CD4-positive, alpha-beta T cell (primary cell): ENCODE measurements at regions not wholly inside any gene's neighbourhood (a gene's known extent, or its start where the extent isn't known, plus 50 kb on each side); places are given as distances from the start of the nearest gene placed in this dataset.

Experiments used
- ATAC-seq: fragments of 200-7000 bp; cut with Tn5 transposase; one replicate; pipeline ENCODE4 v1.10.0; 2022; ENCODE audit warnings: mild to moderate bottlenecking; ENCODE audit not compliant: poor library complexity
- CTCF ChIA-PET: fragments of 350-600 bp; sonication (Branson Sonifier 250); formaldehyde crosslinking; loops from one replicate; lab custom pipeline; 2021; ENCODE audit warnings: antibody characterized with exemption, inconsistent platforms; lab: Charles Lee
- POLR2A ChIA-PET: fragments of 350-600 bp; sonication (Branson Sonifier 250); formaldehyde crosslinking; loops from one replicate; lab custom pipeline; 2021; ENCODE audit warnings: antibody characterized with exemption, inconsistent platforms; lab: Charles Lee
- DNase-seq, 14 experiments: peaks; one replicate each; pipeline ENCODE4 v3.0.0-alpha.2; 2013 to 2020; ENCODE audit warnings: mixed read lengths in 2 of 14
- H3K27ac ChIP-seq, 2 donors: one replicate each; pipeline versions ENCODE4 v1.5.1 to v1.7.0; 2013; ENCODE audit warnings: low read length in 2 of 2, low read depth in 1 of 2, mild to moderate bottlenecking in 1 of 2
- H3K27me3 ChIP-seq, 2 experiments: 1 replicate in 1 of 2; 2 replicates in 1 of 2; pipeline versions ENCODE4 v1.6.1 to v1.7.0; 2013; ENCODE audit warnings: low read length in 2 of 2, control low read depth in 1 of 2, mild to moderate bottlenecking in 1 of 2, moderate library complexity in 1 of 2; ENCODE audit not compliant: insufficient read depth in 2 of 2, control insufficient read depth in 1 of 2
- H3K36me3 ChIP-seq: one replicate; pipeline ENCODE4 v1.6.1; 2013; ENCODE audit warnings: low read length, control low read depth; ENCODE audit not compliant: insufficient read depth
- H3K4me1 ChIP-seq: one replicate; pipeline ENCODE4 v1.6.1; 2013; ENCODE audit warnings: low read length, control low read depth; ENCODE audit not compliant: insufficient read depth
- H3K4me3 ChIP-seq: one replicate; pipeline ENCODE4 v1.5.1; 2013; ENCODE audit warnings: mild to moderate bottlenecking, low read length, moderate library complexity
- H3K9me3 ChIP-seq, 2 experiments: 1 replicate in 1 of 2; 2 replicates in 1 of 2; pipeline versions ENCODE4 v1.6.1 to v1.7.0; 2013; ENCODE audit warnings: low read length in 2 of 2, mild to moderate bottlenecking in 2 of 2, control low read depth in 1 of 2, moderate library complexity in 1 of 2; ENCODE audit not compliant: control insufficient read depth in 1 of 2, insufficient read depth in 1 of 2
- H3K27ac Mint-ChIP-seq: one replicate; pipeline ENCODE4 v1.8.0; 2020; ENCODE audit warnings: mixed read lengths
- H3K27me3 Mint-ChIP-seq: one replicate; pipeline ENCODE4 v1.8.0; 2021; ENCODE audit warnings: mixed read lengths
- H3K36me3 Mint-ChIP-seq: one replicate; pipeline ENCODE4 v1.8.0; 2021; ENCODE audit warnings: low read depth, mixed read lengths
- H3K4me1 Mint-ChIP-seq: one replicate; pipeline ENCODE4 v1.8.0; 2021; ENCODE audit warnings: low read depth, mixed read lengths
- H3K4me3 Mint-ChIP-seq: one replicate; pipeline ENCODE4 v1.8.0; 2020; ENCODE audit warnings: mild to moderate bottlenecking, mixed read lengths
- H3K9me3 Mint-ChIP-seq: one replicate; pipeline ENCODE4 v1.8.0; 2020; ENCODE audit warnings: mixed read lengths
- intact Hi-C, 2 experiments: fragments of 100-400 bp; cut with DNase I in 1 of 2; cut with micrococcal nuclease in 1 of 2; formaldehyde crosslinking; loops; one replicate each; pipeline versions ENCODE4 v1.15.1 to v1.9.0; 2023 to 2025; cut with DNase I, micrococcal nuclease
- TF ChIP-seq, protein P1 (sequence below): fragments of 200-600 bp; IDR thresholded peaks from one replicate; pipeline ENCODE4 v1.8.0; 2022; ENCODE audit warnings: antibody characterized with exemption, mild to moderate bottlenecking

DNA sequence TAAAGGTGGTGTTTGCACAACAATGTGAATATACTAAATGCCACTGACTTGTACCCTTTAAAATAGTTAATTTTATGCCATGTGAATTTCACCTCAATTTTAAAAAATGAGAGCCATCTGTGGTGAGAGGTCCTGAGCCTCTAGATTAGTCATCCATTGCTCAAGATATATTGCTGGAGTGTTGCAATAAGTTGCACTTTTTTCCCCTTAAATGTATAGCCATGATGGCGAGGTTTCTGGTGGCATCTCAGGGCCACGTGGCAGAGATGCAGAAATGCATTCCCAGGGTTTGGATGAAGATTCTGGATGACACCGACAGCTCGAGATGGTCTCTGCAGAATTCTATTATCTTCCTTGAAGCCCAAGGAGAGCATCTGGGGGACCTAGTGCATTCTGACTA lies 153.7 kb downstream of the AACS start:
- ATAC-seq (no peak), DNase-seq (no peak)
- ChIA-PET POLR2A (no interaction called here), CTCF (no interaction called here)
- Mint-ChIP-seq H3K4me1 (no peaks in the 10 kb centered on the region), H3K27ac (no peak overlapping the region), H3K27me3 (peaks cover 44% of the 10 kb centered on the region), H3K4me3 (no peak overlapping the region), H3K9me3 (no peaks in the 10 kb centered on the region), H3K36me3 (no peaks in the 10 kb centered on the region)
- Histone ChIP-seq H3K36me3 (no peaks in the 10 kb centered on the region), H3K27ac (no peak overlapping the region), H3K4me1 (no peaks in the 10 kb centered on the region), H3K27me3 (peaks cover 8 to 12% of the 10 kb centered on the region in 2 experiments), H3K9me3 (peaks cover 0 to 10% of the 10 kb centered on the region in 2 experiments), H3K4me3 (no peak overlapping the region)
- intact Hi-C loops, result no loop called here
- TF ChIP-seq, protein P1, sequence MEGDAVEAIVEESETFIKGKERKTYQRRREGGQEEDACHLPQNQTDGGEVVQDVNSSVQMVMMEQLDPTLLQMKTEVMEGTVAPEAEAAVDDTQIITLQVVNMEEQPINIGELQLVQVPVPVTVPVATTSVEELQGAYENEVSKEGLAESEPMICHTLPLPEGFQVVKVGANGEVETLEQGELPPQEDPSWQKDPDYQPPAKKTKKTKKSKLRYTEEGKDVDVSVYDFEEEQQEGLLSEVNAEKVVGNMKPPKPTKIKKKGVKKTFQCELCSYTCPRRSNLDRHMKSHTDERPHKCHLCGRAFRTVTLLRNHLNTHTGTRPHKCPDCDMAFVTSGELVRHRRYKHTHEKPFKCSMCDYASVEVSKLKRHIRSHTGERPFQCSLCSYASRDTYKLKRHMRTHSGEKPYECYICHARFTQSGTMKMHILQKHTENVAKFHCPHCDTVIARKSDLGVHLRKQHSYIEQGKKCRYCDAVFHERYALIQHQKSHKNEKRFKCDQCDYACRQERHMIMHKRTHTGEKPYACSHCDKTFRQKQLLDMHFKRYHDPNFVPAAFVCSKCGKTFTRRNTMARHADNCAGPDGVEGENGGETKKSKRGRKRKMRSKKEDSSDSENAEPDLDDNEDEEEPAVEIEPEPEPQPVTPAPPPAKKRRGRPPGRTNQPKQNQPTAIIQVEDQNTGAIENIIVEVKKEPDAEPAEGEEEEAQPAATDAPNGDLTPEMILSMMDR, result no peak

DNA sequence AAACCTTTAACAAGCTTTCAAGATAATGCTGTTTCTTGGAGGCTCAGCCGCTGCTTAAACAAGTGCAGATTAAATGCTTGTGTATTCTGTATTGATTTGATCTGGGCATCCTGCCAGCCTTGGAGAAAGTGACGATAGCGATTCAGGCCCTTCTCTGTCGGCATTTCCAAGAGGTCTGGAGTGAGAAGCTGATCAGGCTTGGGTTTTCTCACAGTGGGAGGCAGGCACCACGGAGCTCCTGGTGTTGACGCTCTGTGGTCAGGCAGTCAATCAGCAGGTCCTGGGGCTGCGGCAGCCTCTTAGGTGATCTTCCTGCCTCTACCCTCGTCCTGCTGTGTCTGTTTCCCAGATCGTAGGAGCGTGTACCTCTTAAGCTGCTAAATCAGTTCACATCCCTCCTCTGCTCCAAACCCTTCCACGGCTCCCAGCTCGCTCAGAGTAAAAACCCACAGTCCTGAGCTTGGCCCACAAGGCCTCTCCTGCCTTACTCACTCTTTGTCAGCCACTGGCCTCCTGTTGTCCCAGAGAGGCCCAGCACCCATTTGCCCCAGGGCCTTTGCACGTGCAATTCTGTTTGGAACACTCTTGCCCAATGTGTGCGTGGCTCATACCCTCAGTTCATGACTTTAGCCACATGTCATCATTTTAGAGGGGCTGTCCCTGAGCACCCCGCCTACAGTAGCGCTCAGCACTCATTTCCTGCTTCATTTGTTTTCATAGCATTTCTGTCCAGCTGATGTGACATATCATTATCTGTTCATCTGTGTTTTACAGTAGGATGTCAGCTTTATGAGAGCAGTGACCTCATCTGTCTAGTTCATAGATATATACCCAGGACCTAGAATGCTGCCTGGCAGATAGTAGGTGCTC lies 155.4 kb downstream of the AACS start:
- Mint-ChIP-seq H3K27ac (no peak overlapping the region), H3K4me3 (no peak overlapping the region), H3K36me3 (no peaks in the 10 kb centered on the region), H3K4me1 (no peaks in the 10 kb centered on the region), H3K9me3 (no peaks in the 10 kb centered on the region), H3K27me3 (peaks cover 51% of the 10 kb centered on the region)
- peaks cover 0 to 10% of the 10 kb centered on the region in 2 experiments for H3K9me3 ChIP-seq
- POLR2A ChIA-PET, result no interaction called here
- no peak overlapping the region for H3K27ac ChIP-seq
- no peaks in the 10 kb centered on the region for H3K4me1 ChIP-seq
- H3K27me3 ChIP-seq, result peaks cover 8 to 12% of the 10 kb centered on the region in 2 experiments
- intact Hi-C loops, result no loop called here
- DNase-seq, result no peak
- TF ChIP-seq, protein P1, result no peak
- H3K36me3 ChIP-seq, result no peaks in the 10 kb centered on the region
- H3K4me3 ChIP-seq, result no peak overlapping the region
- CTCF ChIA-PET, result no interaction called here
- no peak for ATAC-seq

DNA sequence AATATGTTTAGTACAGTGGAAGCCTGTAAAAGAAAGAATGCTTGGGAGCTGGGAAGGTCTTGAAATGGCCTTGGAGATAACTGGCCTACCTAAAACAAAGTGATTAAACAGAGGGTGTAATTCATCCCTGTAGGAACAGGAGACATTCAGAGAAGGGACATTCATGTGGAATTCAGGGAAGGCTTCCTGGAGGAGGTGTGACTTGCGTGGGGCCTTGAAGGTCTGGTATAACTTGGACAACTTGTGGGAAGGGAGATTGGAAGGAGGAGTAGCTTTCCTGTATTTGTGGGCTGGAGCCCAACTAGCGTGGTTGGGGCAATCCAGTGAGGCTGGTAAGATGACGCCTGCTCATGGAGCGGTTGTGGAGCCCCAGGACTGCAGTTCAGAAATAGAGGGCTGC lies 156.4 kb downstream of the AACS start:
- H3K36me3 ChIP-seq, result no peaks in the 10 kb centered on the region
- peaks cover 56% of the 10 kb centered on the region for H3K27me3 Mint-ChIP-seq
- CTCF ChIA-PET, result no interaction called here
- peaks cover 0 to 10% of the 10 kb centered on the region in 2 experiments for H3K9me3 ChIP-seq
- no peaks in the 10 kb centered on the region for H3K36me3 Mint-ChIP-seq
- H3K27me3 ChIP-seq, result peaks cover 8% of the 10 kb centered on the region in 2 experiments
- no peaks in the 10 kb centered on the region for H3K4me1 Mint-ChIP-seq
- no peak overlapping the region for H3K4me3 Mint-ChIP-seq
- no peaks in the 10 kb centered on the region for H3K9me3 Mint-ChIP-seq
- no peak for ATAC-seq
- TF ChIP-seq, protein P1, result no peak
- H3K4me3 ChIP-seq, result no peak overlapping the region
- no peaks in the 10 kb centered on the region for H3K4me1 ChIP-seq
- intact Hi-C loops, result no loop called here
- POLR2A ChIA-PET, result no interaction called here
- H3K27ac Mint-ChIP-seq, result no peak overlapping the region
- no peak overlapping the region for H3K27ac ChIP-seq
- no peak for DNase-seq
